Vagina (tissue), 2 donors: ENCODE measurements at regions not wholly inside any gene's neighbourhood (a gene's known extent, or its start where the extent isn't known, plus 50 kb on each side); places are given as distances from the start of the nearest gene placed in this dataset.

ENCODE experiments used
- CTCF ChIP-seq, 3 experiments: fragments of 450-650 bp in 2 of 3; fragments of 200-600 bp in 1 of 3; sonication (generic) in 1 of 3; IDR thresholded peaks; one replicate each; pipeline ENCODE4 v1.5.1; 2017 to 2019; ENCODE audit warnings: antibody characterized with exemption in 3 of 3, mild to moderate bottlenecking in 2 of 3, moderate library complexity in 2 of 3
- POLR2A ChIP-seq, 2 donors: fragments of 450-650 bp; IDR thresholded peaks; one replicate each; pipeline ENCODE4 v1.6.1; 2017; ENCODE audit warnings: antibody characterized with exemption in 2 of 2, mild to moderate bottlenecking in 2 of 2, moderate library complexity in 2 of 2

GRCh38 chr12:78371284-78371683 lies 493.3 kb upstream of the SYT1 start:
- TF ChIP-seq CTCF (IDR thresholded peaks at IDR 0.05): no peak
- no peak for TF ChIP-seq POLR2A (IDR thresholded peaks at IDR 0.05)
